SK-N-SH treated with all-trans-retinoic acid at 6 μM for 48 hours (cell line): ENCODE measurements at regions not wholly inside any gene's neighbourhood (a gene's known extent, or its start where the extent isn't known, plus 50 kb on each side); places are given as distances from the start of the nearest gene placed in this dataset.

Experiments used
- ATAC-seq: fragments of 200-7000 bp; cut with Tn5 transposase; 3 replicates; pipeline ENCODE4 v1.9.1; 2020; ENCODE audit warnings: mild to moderate bottlenecking, moderate library complexity
- ARNTL ChIP-seq: fragments of 450-650 bp; formaldehyde crosslinking; IDR thresholded peaks from 2 replicates; pipeline ENCODE4 v1.5.0; 2020; ENCODE audit warnings: low read depth, mild to moderate bottlenecking, moderate library complexity, borderline replicate concordance
- BACH2 ChIP-seq: fragments of 250-450 bp; sonication (Bioruptor Pico); IDR thresholded peaks from 2 replicates; pipeline ENCODE4 v1.9.0; 2021; ENCODE audit warnings: mild to moderate bottlenecking, borderline replicate concordance
- CREB5 ChIP-seq: fragments of 250-450 bp; sonication (Bioruptor Pico); IDR thresholded peaks from 2 replicates; pipeline ENCODE4 v1.5.1; 2020; ENCODE audit warnings: low read depth, mild to moderate bottlenecking, moderate library complexity
- CSDC2 ChIP-seq: fragments of 250-450 bp; sonication (Bioruptor Pico); IDR thresholded peaks from 2 replicates; pipeline ENCODE4 v1.5.0; 2020; ENCODE audit warnings: mild to moderate bottlenecking, moderate library complexity
- CSRNP3 ChIP-seq: fragments of 250-450 bp; sonication (Bioruptor Pico); IDR thresholded peaks from 2 replicates; pipeline ENCODE4 v1.5.1; 2021; ENCODE audit warnings: mild to moderate bottlenecking, moderate library complexity
- ESRRG ChIP-seq: fragments of 250-450 bp; sonication (Bioruptor Pico); IDR thresholded peaks from 2 replicates; pipeline ENCODE4 v1.6.1; 2021; ENCODE audit warnings: mild to moderate bottlenecking
- GLIS3 ChIP-seq: fragments of 250-450 bp; sonication (Bioruptor Pico); IDR thresholded peaks from 2 replicates; pipeline ENCODE4 v1.5.0; 2020; ENCODE audit warnings: mild to moderate bottlenecking, moderate library complexity
- OSR1 ChIP-seq: fragments of 250-450 bp; sonication (Bioruptor Pico); IDR thresholded peaks from 2 replicates; pipeline ENCODE4 v1.8.0; 2022; ENCODE audit warnings: moderate library complexity, mild to moderate bottlenecking, inconsistent platforms
- PPARA ChIP-seq: fragments of 250-450 bp; sonication (Bioruptor Pico); IDR thresholded peaks from 2 replicates; pipeline ENCODE4 v1.5.0; 2020; ENCODE audit warnings: mild to moderate bottlenecking, borderline replicate concordance
- RARB ChIP-seq: fragments of 250-450 bp; sonication (Bioruptor Pico); IDR thresholded peaks from 2 replicates; pipeline ENCODE4 v1.8.0; 2021; ENCODE audit warnings: mild to moderate bottlenecking, moderate library complexity
- TCF4 ChIP-seq: fragments of 250-450 bp; sonication (Bioruptor Pico); IDR thresholded peaks from 2 replicates; pipeline ENCODE4 v1.8.0; 2021; ENCODE audit warnings: mild to moderate bottlenecking, moderate library complexity, borderline replicate concordance
- TOX ChIP-seq: fragments of 250-450 bp; sonication (Bioruptor Pico); IDR thresholded peaks from 2 replicates; pipeline ENCODE4 v1.8.0; 2021; ENCODE audit warnings: mild to moderate bottlenecking, moderate library complexity, borderline replicate concordance
- TSHZ2 ChIP-seq: fragments of 250-450 bp; sonication (Bioruptor Pico); IDR thresholded peaks from 2 replicates; pipeline ENCODE4 v1.5.0; 2020; ENCODE audit warnings: mild to moderate bottlenecking, moderate library complexity
- ZFP3 ChIP-seq: fragments of 250-450 bp; sonication (Bioruptor Pico); IDR thresholded peaks from 2 replicates; pipeline ENCODE4 v1.5.0; 2020; ENCODE audit warnings: mild to moderate bottlenecking, moderate library complexity
- ZFP30 ChIP-seq: fragments of 450-650 bp; formaldehyde crosslinking; IDR thresholded peaks from 2 replicates; pipeline ENCODE4 v1.5.0; 2022; ENCODE audit warnings: mild to moderate bottlenecking, moderate library complexity
- ZNF565 ChIP-seq: fragments of 450-650 bp; formaldehyde crosslinking; conservative IDR thresholded peaks from 2 replicates; pipeline ENCODE4 v1.5.0; 2020; ENCODE audit warnings: low read depth, mild to moderate bottlenecking, moderate library complexity
- ZNF70 ChIP-seq: fragments of 450-650 bp; formaldehyde crosslinking; IDR thresholded peaks from 2 replicates; pipeline ENCODE4 v1.5.0; 2020; ENCODE audit warnings: mild to moderate bottlenecking, moderate library complexity
- ZNF8 ChIP-seq: fragments of 450-650 bp; formaldehyde crosslinking; IDR thresholded peaks from 2 replicates; pipeline ENCODE4 v1.5.0; 2020; ENCODE audit warnings: mild to moderate bottlenecking, moderate library complexity
- TF ChIP-seq, protein P1 (sequence below): fragments of 250-450 bp; sonication (Bioruptor Pico); IDR thresholded peaks from 2 replicates; pipeline ENCODE4 v1.8.0; 2020; ENCODE audit warnings: mild to moderate bottlenecking, moderate library complexity, borderline replicate concordance

DNA sequence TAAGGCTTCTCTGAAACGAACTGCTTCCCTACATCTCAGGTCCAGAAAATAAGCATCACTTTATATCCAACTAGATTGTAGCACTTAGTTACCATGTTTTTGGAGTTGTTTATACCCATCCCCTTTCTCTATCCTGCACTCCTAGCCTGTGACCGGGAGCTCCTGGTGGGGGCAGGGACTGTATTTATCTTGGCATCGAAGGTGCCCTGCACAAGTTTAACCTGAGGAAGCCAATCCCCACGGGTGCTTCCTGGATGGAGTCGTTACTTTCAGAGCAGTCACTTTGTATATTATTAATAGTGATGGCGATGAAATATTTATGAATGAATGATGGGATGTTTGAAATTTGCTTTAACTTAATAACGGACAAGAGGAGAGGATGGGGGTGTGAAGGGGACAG is 73.9 kb downstream of the KLHDC7A start:
- no peak for ATAC-seq
- TF ChIP-seq TSHZ2 = no peak

GRCh38 chr1:18555036-18555435 is 74.3 kb downstream of the KLHDC7A start:
- ATAC-seq = no peak
- TF ChIP-seq ZNF8 (CRISPR knock-in tag) = no peak
- TF ChIP-seq, protein P1, sequence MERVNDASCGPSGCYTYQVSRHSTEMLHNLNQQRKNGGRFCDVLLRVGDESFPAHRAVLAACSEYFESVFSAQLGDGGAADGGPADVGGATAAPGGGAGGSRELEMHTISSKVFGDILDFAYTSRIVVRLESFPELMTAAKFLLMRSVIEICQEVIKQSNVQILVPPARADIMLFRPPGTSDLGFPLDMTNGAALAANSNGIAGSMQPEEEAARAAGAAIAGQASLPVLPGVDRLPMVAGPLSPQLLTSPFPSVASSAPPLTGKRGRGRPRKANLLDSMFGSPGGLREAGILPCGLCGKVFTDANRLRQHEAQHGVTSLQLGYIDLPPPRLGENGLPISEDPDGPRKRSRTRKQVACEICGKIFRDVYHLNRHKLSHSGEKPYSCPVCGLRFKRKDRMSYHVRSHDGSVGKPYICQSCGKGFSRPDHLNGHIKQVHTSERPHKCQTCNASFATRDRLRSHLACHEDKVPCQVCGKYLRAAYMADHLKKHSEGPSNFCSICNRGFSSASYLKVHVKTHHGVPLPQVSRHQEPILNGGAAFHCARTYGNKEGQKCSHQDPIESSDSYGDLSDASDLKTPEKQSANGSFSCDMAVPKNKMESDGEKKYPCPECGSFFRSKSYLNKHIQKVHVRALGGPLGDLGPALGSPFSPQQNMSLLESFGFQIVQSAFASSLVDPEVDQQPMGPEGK (CRISPR knock-in tag) = no peak
- no peak for TF ChIP-seq ARNTL
- TF ChIP-seq CSDC2 = no peak
- TF ChIP-seq ZNF565 (CRISPR knock-in tag) = no peak
- TF ChIP-seq GLIS3 (CRISPR knock-in tag) = no peak
- no peak for TF ChIP-seq CREB5
- TF ChIP-seq ZFP30 (CRISPR knock-in tag) = no peak
- TF ChIP-seq TSHZ2 = no peak
- TF ChIP-seq ESRRG (CRISPR knock-in tag) = no peak
- TF ChIP-seq TOX (CRISPR knock-in tag) = no peak
- TF ChIP-seq, all 23 proteins: peak for 0

- TF ChIP-seq ZNF565 (CRISPR knock-in tag) (no peak), CSRNP3 (CRISPR knock-in tag) (no peak), ZFP30 (CRISPR knock-in tag) (no peak)
- ATAC-seq = no peak
These were observed 74.3 kb upstream of the PAX7 start for GRCh38 chr1:18556364-18556763.

DNA sequence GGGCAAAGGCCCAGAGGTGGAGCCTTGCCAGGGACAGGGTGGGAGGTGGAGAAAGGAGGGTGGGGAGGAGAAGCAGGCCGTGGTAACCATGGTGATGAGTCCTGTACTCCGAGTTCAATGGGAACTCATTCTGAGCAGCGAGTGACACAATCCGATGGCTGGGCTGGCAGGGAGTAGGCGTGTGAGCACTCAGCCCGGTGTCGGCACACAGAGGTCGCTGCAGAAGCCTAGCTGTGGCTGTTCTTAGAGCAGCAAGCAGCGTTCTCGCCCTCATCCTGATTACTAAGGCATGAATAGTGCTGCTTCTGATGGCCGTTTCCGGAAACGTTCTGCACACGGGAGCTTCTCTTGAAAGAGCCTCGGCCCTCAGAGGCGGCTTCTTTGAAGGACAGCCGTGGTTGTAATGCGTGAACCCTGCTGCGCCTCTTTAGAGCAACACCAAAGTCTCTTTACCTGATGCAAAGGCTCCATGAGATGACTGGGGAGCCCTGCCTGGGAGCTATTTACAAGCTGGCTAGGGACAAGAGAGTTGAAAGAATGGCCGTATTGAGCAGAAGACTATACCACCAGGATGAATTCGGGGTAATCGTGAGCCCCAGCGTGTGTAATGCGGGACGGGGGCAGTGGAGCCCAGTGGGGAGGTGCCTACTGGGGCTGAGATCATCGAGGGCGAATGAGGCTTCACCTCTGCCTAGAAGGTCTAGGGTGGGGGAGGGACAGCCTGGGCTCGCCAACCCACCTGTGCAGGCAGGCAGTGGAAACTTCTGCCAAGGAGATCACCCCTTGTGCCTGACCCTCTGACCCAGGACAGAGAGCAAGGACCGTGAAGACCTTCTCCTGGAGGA is 72.8 kb upstream of the PAX7 start:
- no peak for TF ChIP-seq TCF4 (CRISPR knock-in tag)
- no peak for TF ChIP-seq CSDC2
- no peak for TF ChIP-seq ARNTL
- TF ChIP-seq ZNF8 (CRISPR knock-in tag) = no peak
- TF ChIP-seq ZNF70 (CRISPR knock-in tag) = no peak
- TF ChIP-seq ESRRG (CRISPR knock-in tag) = no peak
- TF ChIP-seq ZFP3 = no peak
- TF ChIP-seq GLIS3 (CRISPR knock-in tag) = no peak
- no peak for TF ChIP-seq OSR1 (CRISPR knock-in tag)
- no peak for TF ChIP-seq TOX (CRISPR knock-in tag)
- TF ChIP-seq ZNF565 (CRISPR knock-in tag) = no peak
- no peak for TF ChIP-seq PPARA (CRISPR knock-in tag)
- TF ChIP-seq TSHZ2 = no peak
- no peak for TF ChIP-seq BACH2 (CRISPR knock-in tag)
- no peak for TF ChIP-seq RARB (CRISPR knock-in tag)
- no peak for ATAC-seq
